IPS-15b (cell line): ENCODE measurements at regions not wholly inside any gene's neighbourhood (a gene's known extent, or its start where the extent isn't known, plus 50 kb on each side); places are given as distances from the start of the nearest gene placed in this dataset.

Source experiments
- H3K27me3 ChIP-seq: one replicate; pipeline ENCODE4 v1.6.1; 2013; ENCODE audit warnings: low read length; ENCODE audit not compliant: control insufficient read depth, insufficient read depth
- H3K36me3 ChIP-seq: one replicate; pipeline ENCODE4 v1.6.1; 2013; ENCODE audit warnings: low read length; ENCODE audit not compliant: control insufficient read depth, insufficient read depth
- H3K4me1 ChIP-seq: one replicate; pipeline ENCODE4 v1.6.1; 2013; ENCODE audit warnings: mild to moderate bottlenecking, low read length; ENCODE audit not compliant: control insufficient read depth, insufficient read depth
- H3K4me3 ChIP-seq: one replicate; pipeline ENCODE4 v1.5.1; 2013; ENCODE audit warnings: low read depth, low read length
- H3K9ac ChIP-seq: one replicate; pipeline ENCODE4 v1.6.1; 2013; ENCODE audit warnings: low read depth, mild to moderate bottlenecking, low read length
- H3K9me3 ChIP-seq: one replicate; pipeline ENCODE4 v1.6.1; 2013; ENCODE audit warnings: mild to moderate bottlenecking, low read length; ENCODE audit not compliant: control insufficient read depth, insufficient read depth

- no peak overlapping the region for H3K9ac ChIP-seq
- H3K36me3 ChIP-seq, result no peaks in the 10 kb centered on the region
- H3K4me1 ChIP-seq, result no peaks in the 10 kb centered on the region
- no peaks in the 10 kb centered on the region for H3K9me3 ChIP-seq
- no peak overlapping the region for H3K4me3 ChIP-seq
- H3K27me3 ChIP-seq, result peaks cover 97% of the 10 kb centered on the region
Measured at GRCh38 chr16:75929046-75929445, 202.8 kb upstream of the CPHXL start.

GRCh38 chr16:75931043-75931442 lies 204.8 kb upstream of the CPHXL start:
- no peaks in the 10 kb centered on the region for H3K4me1 ChIP-seq
- no peak overlapping the region for H3K4me3 ChIP-seq
- H3K9me3 ChIP-seq, result no peaks in the 10 kb centered on the region
- H3K9ac ChIP-seq, result no peak overlapping the region
- no peaks in the 10 kb centered on the region for H3K36me3 ChIP-seq
- H3K27me3 ChIP-seq, result peaks cover 93% of the 10 kb centered on the region

GRCh38 chr16:75931970-75932369 lies 205.7 kb upstream of the CPHXL start:
- Histone ChIP-seq H3K9me3 (no peaks in the 10 kb centered on the region), H3K4me1 (no peaks in the 10 kb centered on the region), H3K27me3 (peaks cover 85% of the 10 kb centered on the region), H3K36me3 (no peaks in the 10 kb centered on the region), H3K9ac (no peak overlapping the region), H3K4me3 (no peak overlapping the region)

DNA sequence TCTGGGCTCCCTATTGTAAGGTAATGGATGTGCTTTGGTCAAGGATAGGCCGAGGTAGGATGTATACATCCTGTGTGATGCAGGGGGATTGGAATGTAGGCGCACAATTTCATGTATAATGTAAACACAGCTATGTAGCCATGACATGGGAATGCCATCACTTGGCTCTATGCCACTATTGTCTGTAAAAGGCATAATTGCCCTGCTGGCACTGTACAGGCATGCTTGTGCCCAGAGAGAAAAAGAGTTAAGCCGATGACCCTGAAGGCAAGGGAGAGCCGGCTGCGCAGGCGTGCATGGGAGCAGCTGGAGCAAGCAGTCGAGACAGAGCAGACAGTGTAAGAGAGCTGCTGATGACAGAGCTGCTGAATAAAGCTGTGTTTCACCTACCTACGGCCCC lies 212.5 kb upstream of the CPHXL start:
- Histone ChIP-seq H3K36me3 (no peaks in the 10 kb centered on the region), H3K9ac (no peak overlapping the region), H3K9me3 (no peaks in the 10 kb centered on the region), H3K27me3 (peaks cover 48% of the 10 kb centered on the region), H3K4me1 (no peaks in the 10 kb centered on the region), H3K4me3 (no peak overlapping the region)

DNA sequence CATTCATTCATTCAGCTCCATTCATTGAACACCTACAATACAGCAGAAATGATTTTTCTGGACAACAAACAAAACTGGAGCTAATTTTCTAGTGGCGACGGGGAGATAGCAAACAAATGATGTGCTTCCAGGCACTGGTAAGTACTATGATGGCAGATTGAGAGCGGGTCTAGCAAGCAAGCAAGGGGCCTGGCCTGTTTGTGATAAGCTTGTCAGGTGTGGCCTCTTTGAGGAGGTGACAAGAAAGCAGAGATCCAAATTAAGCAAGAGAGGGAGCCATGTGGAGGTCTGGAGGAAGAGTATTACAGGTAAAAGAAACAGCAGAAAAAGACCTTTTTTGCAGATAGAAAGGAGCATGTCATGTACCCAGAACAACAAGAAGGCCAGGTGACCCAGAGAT lies 216.1 kb upstream of the CPHXL start:
- no peaks in the 10 kb centered on the region for H3K9me3 ChIP-seq
- no peak overlapping the region for H3K9ac ChIP-seq
- peaks cover 29% of the 10 kb centered on the region for H3K27me3 ChIP-seq
- H3K4me1 ChIP-seq, result no peaks in the 10 kb centered on the region
- no peak overlapping the region for H3K4me3 ChIP-seq
- no peaks in the 10 kb centered on the region for H3K36me3 ChIP-seq

DNA sequence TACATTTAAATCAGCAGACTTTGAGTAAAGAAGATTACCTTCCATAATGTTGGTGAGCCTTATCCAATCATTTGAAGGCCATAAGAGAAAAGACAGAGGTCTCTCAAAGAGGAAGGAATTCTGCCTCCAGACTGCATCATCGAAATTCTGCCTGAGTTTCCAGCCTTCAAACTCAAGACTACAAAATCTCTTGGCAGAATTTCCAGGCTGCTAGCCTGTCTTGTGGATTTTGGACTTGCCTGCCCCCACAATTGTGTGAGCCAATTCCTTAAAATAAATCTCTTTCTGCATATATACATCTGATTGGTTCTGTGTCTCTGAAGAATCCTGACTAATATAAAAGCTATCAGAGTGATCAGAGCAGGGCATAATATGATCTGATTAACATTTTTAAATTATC lies 216.6 kb upstream of the CPHXL start:
- H3K27me3 ChIP-seq, result peaks cover 28% of the 10 kb centered on the region
- H3K4me1 ChIP-seq, result no peaks in the 10 kb centered on the region
- no peak overlapping the region for H3K9ac ChIP-seq
- H3K4me3 ChIP-seq, result no peak overlapping the region
- no peaks in the 10 kb centered on the region for H3K9me3 ChIP-seq
- H3K36me3 ChIP-seq, result no peaks in the 10 kb centered on the region

GRCh38 chr16:75943705-75944514 lies 217.6 kb upstream of the CPHXL start:
- no peak overlapping the region for H3K9ac ChIP-seq
- no peak overlapping the region for H3K4me3 ChIP-seq
- no peaks in the 10 kb centered on the region for H3K9me3 ChIP-seq
- peaks cover 19% of the 10 kb centered on the region for H3K27me3 ChIP-seq
- H3K4me1 ChIP-seq, result no peaks in the 10 kb centered on the region
- H3K36me3 ChIP-seq, result no peaks in the 10 kb centered on the region

DNA sequence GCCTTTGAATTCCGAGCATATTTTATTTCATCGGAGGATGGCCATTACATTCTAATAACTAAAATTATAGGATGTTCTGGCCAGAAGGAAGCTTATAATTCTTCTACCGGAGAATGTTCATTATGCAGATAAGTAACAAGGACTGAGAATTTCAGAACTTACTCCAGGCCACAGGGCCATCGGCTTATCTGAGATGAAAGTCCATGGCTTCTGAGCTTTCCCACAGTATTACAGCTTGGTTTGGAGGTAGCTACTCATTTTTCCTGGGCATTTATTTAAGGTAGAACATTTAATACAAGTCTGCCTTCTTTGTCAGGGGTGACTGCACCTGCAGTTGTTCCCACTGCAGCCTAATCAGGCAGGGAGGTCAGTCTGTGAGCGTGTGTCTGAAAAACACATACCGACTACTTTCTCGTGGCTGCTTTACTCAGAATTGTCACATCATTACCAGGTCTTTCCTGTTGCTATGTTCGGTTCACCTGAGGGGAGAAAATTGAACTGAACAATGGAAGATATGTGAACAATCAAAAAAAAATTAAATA lies 219.7 kb upstream of the CPHXL start:
- no peak overlapping the region for H3K4me3 ChIP-seq
- no peaks in the 10 kb centered on the region for H3K9me3 ChIP-seq
- no peaks in the 10 kb centered on the region for H3K36me3 ChIP-seq
- H3K9ac ChIP-seq, result no peak overlapping the region
- peaks cover 6% of the 10 kb centered on the region for H3K27me3 ChIP-seq
- H3K4me1 ChIP-seq, result no peaks in the 10 kb centered on the region

- Histone ChIP-seq H3K4me1 (peaks cover 2% of the 10 kb centered on the region), H3K9me3 (no peaks in the 10 kb centered on the region), H3K27me3 (no peaks in the 10 kb centered on the region), H3K9ac (no peak overlapping the region), H3K36me3 (no peaks in the 10 kb centered on the region), H3K4me3 (no peak overlapping the region)
Measured at GRCh38 chr16:75947626-75948239, 221.4 kb upstream of the CPHXL start.

- Histone ChIP-seq H3K4me3 (no peak overlapping the region), H3K9me3 (no peaks in the 10 kb centered on the region), H3K27me3 (no peaks in the 10 kb centered on the region), H3K4me1 (peaks cover 2% of the 10 kb centered on the region), H3K36me3 (no peaks in the 10 kb centered on the region), H3K9ac (no peak overlapping the region)
Measured at GRCh38 chr16:75948441-75948840, 222.2 kb upstream of the CPHXL start.

- Histone ChIP-seq H3K9me3 (no peaks in the 10 kb centered on the region), H3K27me3 (no peaks in the 10 kb centered on the region), H3K4me3 (no peak overlapping the region), H3K4me1 (peaks cover 2% of the 10 kb centered on the region), H3K36me3 (no peaks in the 10 kb centered on the region), H3K9ac (no peak overlapping the region)
Measured at GRCh38 chr16:75948886-75949285, 222.6 kb upstream of the CPHXL start.

GRCh38 chr16:75952124-75952523 lies 225.8 kb upstream of the CPHXL start:
- H3K27me3 ChIP-seq, result no peaks in the 10 kb centered on the region
- H3K9ac ChIP-seq, result no peak overlapping the region
- no peak overlapping the region for H3K4me3 ChIP-seq
- H3K4me1 ChIP-seq, result peaks cover 2% of the 10 kb centered on the region
- no peaks in the 10 kb centered on the region for H3K9me3 ChIP-seq
- no peaks in the 10 kb centered on the region for H3K36me3 ChIP-seq
